Neural cell (in vitro differentiated cells): ENCODE measurements at regions not wholly inside any gene's neighbourhood (a gene's known extent, or its start where the extent isn't known, plus 50 kb on each side); places are given as distances from the start of the nearest gene placed in this dataset.

ENCODE experiments used
- H2AFZ ChIP-seq: fragments of 200-600, 300-800 bp; sonication (generic), shearing (Covaris generic); 2 replicates; pipeline ENCODE4 v1.6.0; 2014; ENCODE audit warnings: low read depth, mild to moderate bottlenecking, antibody characterized with exemption, low read length, moderate library complexity
- H3F3A ChIP-seq: fragments of 200-600 bp; shearing (Covaris generic); 2 replicates; pipeline ENCODE4 v1.6.1; 2016; ENCODE audit warnings: mild to moderate bottlenecking, moderate library complexity, mixed read lengths, antibody characterized with exemption, low read length; ENCODE audit not compliant: insufficient read depth, poor library complexity, severe bottlenecking
- H3K27ac ChIP-seq: fragments of 200-600, 300-800 bp; sonication (generic), shearing (Covaris generic); 2 replicates; pipeline ENCODE4 v1.5.1; 2014; ENCODE audit warnings: mild to moderate bottlenecking, low read length, moderate library complexity
- H3K27me3 ChIP-seq: fragments of 300-800, 200-600 bp; sonication (generic), shearing (Covaris generic); 2 replicates; pipeline ENCODE4 v1.6.0; 2014; ENCODE audit warnings: mild to moderate bottlenecking, low read depth, low read length, moderate library complexity; ENCODE audit not compliant: insufficient read depth
- H3K36me3 ChIP-seq: fragments of 300-800, 200-600 bp; sonication (generic), shearing (Covaris generic); 2 replicates; pipeline ENCODE4 v1.5.1; 2014; ENCODE audit warnings: mild to moderate bottlenecking, antibody characterized with exemption, low read length, moderate library complexity; ENCODE audit not compliant: insufficient read depth
- H3K4me2 ChIP-seq: fragments of 300-800, 200-600 bp; sonication (generic), shearing (Covaris generic); 2 replicates; pipeline ENCODE4 v1.6.0; 2014; ENCODE audit warnings: mild to moderate bottlenecking, low read length
- H3K4me3 ChIP-seq: fragments of 300-800, 200-600 bp; sonication (generic), shearing (Covaris generic); 2 replicates; pipeline ENCODE4 v1.5.1; 2014; ENCODE audit warnings: mild to moderate bottlenecking, low read length, moderate library complexity
- H3K79me2 ChIP-seq: fragments of 200-600 bp; shearing (Covaris generic); replicated peaks from 2 replicates; pipeline ENCODE4 v1.6.0; 2014; ENCODE audit warnings: mild to moderate bottlenecking, low read length, moderate library complexity; ENCODE audit not compliant: insufficient read depth
- H3K9ac ChIP-seq: fragments of 300-800, 200-600 bp; sonication (generic), shearing (Covaris generic); 2 replicates; pipeline ENCODE4 v1.6.1; 2016; ENCODE audit warnings: mild to moderate bottlenecking, low read length, mixed read lengths
- H3K9me2 ChIP-seq: fragments of 200-600 bp; shearing (Covaris generic); 2 replicates; pipeline ENCODE4 v1.6.1; 2016; ENCODE audit warnings: mild to moderate bottlenecking, low read length, mixed read lengths; ENCODE audit not compliant: insufficient read depth
- H3K9me3 ChIP-seq: fragments of 200-600, 300-800 bp; sonication (generic), shearing (Covaris generic); 2 replicates; pipeline ENCODE4 v1.6.1; 2016; ENCODE audit warnings: mild to moderate bottlenecking, mixed run types, low read length, moderate library complexity, mixed read lengths
- H4K20me1 ChIP-seq: fragments of 200-600 bp; shearing (Covaris generic); 2 replicates; pipeline ENCODE4 v1.6.1; 2016; ENCODE audit warnings: mild to moderate bottlenecking, mixed run types; ENCODE audit not compliant: insufficient read depth
- EP300 ChIP-seq: fragments of 450-650 bp; conservative IDR thresholded peaks from 2 replicates; pipeline ENCODE4 v1.6.1; 2014; ENCODE audit warnings: antibody characterized with exemption, mild to moderate bottlenecking, moderate library complexity; ENCODE audit not compliant: poor library complexity, severe bottlenecking
- EZH2 ChIP-seq: fragments of 200-600, 300-800 bp; shearing (Covaris generic), sonication (generic); IDR thresholded peaks from 2 replicates; pipeline ENCODE4 v1.6.1; 2014; ENCODE audit warnings: antibody characterized with exemption, low read length, borderline replicate concordance, mild to moderate bottlenecking; ENCODE audit not compliant: insufficient read depth, poor library complexity, severe bottlenecking
- MXI1 ChIP-seq: fragments of 450-650 bp; conservative IDR thresholded peaks from 2 replicates; pipeline ENCODE4 v1.6.1; 2014; ENCODE audit warnings: antibody characterized with exemption, mild to moderate bottlenecking; ENCODE audit not compliant: poor library complexity, severe bottlenecking
- POLR2AphosphoS5 ChIP-seq: IDR thresholded peaks from 2 replicates; pipeline ENCODE4 v1.6.1; 2012
- RAD21 ChIP-seq: fragments of 450-650 bp; conservative IDR thresholded peaks from 2 replicates; pipeline ENCODE4 v1.6.1; 2014; ENCODE audit warnings: antibody characterized with exemption, mild to moderate bottlenecking, moderate library complexity
- SMC3 ChIP-seq: fragments of 450-650 bp; conservative IDR thresholded peaks from 2 replicates; pipeline ENCODE4 v1.6.1; 2014; ENCODE audit warnings: antibody characterized with exemption, mild to moderate bottlenecking, moderate library complexity; ENCODE audit not compliant: poor library complexity
- TAF1 ChIP-seq: IDR thresholded peaks from 2 replicates; pipeline ENCODE4 v1.6.1; 2012; ENCODE audit warnings: low read depth
- TF ChIP-seq, protein P1 (sequence below): fragments of 450-650 bp; IDR thresholded peaks from 2 replicates; pipeline ENCODE4 v1.5.1; 2014; ENCODE audit warnings: antibody characterized with exemption, mild to moderate bottlenecking, moderate library complexity; ENCODE audit not compliant: poor library complexity, severe bottlenecking
- TF ChIP-seq, protein P2 (sequence below): IDR thresholded peaks from 2 replicates; pipeline ENCODE4 v1.6.1; 2012; ENCODE audit warnings: borderline replicate concordance

DNA sequence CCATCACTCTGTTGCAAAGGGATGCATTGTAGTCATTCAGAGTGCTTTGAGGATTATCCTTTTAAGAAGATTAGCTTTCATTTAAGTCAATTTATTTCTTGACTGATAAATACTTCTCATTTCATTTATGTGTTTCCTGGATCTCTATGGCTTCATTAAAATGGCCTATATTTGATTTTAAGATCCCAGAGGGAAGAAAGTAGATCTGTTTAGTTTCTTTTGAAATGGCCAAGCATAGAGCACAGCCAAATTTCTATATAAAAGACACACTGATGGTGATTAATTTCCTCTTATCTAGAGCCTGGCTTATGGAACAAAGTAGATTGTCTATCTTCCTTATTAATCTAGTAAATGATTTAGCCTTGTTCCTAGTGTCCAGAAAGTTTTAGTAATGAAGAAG, 129.7 kb upstream of the CALCR start:
- Histone ChIP-seq H3F3A (no peaks in the 10 kb centered on the region), H4K20me1 (no peaks in the 10 kb centered on the region), H3K36me3 (no peaks in the 10 kb centered on the region), H2AFZ (no peak overlapping the region), H3K27me3 (no peaks in the 10 kb centered on the region), H3K4me3 (no peak overlapping the region), H3K9ac (no peak overlapping the region), H3K27ac (no peak overlapping the region), H3K79me2 (no peaks in the 10 kb centered on the region), H3K4me2 (no peak overlapping the region), H3K9me3 (no peaks in the 10 kb centered on the region), H3K9me2 (no peaks in the 10 kb centered on the region)
- TF ChIP-seq RAD21 (no peak), EP300 (no peak), EZH2 (no peak), POLR2AphosphoS5 (no peak), TAF1 (no peak), SMC3 (no peak), MXI1 (no peak)
- TF ChIP-seq, protein P1, sequence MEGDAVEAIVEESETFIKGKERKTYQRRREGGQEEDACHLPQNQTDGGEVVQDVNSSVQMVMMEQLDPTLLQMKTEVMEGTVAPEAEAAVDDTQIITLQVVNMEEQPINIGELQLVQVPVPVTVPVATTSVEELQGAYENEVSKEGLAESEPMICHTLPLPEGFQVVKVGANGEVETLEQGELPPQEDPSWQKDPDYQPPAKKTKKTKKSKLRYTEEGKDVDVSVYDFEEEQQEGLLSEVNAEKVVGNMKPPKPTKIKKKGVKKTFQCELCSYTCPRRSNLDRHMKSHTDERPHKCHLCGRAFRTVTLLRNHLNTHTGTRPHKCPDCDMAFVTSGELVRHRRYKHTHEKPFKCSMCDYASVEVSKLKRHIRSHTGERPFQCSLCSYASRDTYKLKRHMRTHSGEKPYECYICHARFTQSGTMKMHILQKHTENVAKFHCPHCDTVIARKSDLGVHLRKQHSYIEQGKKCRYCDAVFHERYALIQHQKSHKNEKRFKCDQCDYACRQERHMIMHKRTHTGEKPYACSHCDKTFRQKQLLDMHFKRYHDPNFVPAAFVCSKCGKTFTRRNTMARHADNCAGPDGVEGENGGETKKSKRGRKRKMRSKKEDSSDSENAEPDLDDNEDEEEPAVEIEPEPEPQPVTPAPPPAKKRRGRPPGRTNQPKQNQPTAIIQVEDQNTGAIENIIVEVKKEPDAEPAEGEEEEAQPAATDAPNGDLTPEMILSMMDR, result no peak
- TF ChIP-seq, protein P2, sequence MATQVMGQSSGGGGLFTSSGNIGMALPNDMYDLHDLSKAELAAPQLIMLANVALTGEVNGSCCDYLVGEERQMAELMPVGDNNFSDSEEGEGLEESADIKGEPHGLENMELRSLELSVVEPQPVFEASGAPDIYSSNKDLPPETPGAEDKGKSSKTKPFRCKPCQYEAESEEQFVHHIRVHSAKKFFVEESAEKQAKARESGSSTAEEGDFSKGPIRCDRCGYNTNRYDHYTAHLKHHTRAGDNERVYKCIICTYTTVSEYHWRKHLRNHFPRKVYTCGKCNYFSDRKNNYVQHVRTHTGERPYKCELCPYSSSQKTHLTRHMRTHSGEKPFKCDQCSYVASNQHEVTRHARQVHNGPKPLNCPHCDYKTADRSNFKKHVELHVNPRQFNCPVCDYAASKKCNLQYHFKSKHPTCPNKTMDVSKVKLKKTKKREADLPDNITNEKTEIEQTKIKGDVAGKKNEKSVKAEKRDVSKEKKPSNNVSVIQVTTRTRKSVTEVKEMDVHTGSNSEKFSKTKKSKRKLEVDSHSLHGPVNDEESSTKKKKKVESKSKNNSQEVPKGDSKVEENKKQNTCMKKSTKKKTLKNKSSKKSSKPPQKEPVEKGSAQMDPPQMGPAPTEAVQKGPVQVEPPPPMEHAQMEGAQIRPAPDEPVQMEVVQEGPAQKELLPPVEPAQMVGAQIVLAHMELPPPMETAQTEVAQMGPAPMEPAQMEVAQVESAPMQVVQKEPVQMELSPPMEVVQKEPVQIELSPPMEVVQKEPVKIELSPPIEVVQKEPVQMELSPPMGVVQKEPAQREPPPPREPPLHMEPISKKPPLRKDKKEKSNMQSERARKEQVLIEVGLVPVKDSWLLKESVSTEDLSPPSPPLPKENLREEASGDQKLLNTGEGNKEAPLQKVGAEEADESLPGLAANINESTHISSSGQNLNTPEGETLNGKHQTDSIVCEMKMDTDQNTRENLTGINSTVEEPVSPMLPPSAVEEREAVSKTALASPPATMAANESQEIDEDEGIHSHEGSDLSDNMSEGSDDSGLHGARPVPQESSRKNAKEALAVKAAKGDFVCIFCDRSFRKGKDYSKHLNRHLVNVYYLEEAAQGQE, result no peak

DNA sequence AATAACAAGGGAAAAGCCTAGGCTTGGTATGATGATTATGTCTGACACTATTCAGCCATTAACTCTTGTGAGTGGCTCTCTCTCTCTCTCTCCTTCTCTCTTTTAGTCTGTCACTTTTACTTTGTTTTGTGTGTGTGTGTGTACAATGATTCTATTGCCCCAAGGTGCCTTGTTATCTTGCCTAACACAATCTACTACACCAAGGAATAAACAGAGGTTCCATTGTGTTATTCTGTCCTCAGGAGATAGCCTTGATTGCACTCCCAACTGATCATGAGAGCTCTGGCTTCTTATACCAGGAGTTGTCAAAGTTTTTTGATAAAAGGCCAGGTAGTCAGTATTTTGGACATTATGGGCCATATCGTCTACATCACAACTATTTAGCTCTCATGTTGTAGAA, 123.4 kb upstream of the CALCR start:
- Histone ChIP-seq H3K79me2 (no peaks in the 10 kb centered on the region), H3K4me3 (no peak overlapping the region), H3K36me3 (no peaks in the 10 kb centered on the region), H4K20me1 (no peaks in the 10 kb centered on the region), H3K4me2 (no peak overlapping the region), H3F3A (no peaks in the 10 kb centered on the region), H3K9me2 (no peaks in the 10 kb centered on the region), H2AFZ (no peak overlapping the region), H3K9me3 (no peaks in the 10 kb centered on the region), H3K27me3 (no peaks in the 10 kb centered on the region), H3K27ac (no peak overlapping the region), H3K9ac (no peak overlapping the region)
- no peak for TF ChIP-seq TAF1
- TF ChIP-seq, protein P1, result no peak
- TF ChIP-seq MXI1, result no peak
- TF ChIP-seq, protein P2, result no peak
- no peak for TF ChIP-seq RAD21
- TF ChIP-seq SMC3, result no peak
- no peak for TF ChIP-seq POLR2AphosphoS5
- no peak for TF ChIP-seq EP300
- no peak for TF ChIP-seq EZH2
